OCI-LY7 (cell line): ENCODE measurements at regions not wholly inside any gene's neighbourhood (a gene's known extent, or its start where the extent isn't known, plus 50 kb on each side); places are given as distances from the start of the nearest gene placed in this dataset.

Experiments used
- BruUV-seq: library from RNA; stranded (reverse); fragments of 400-500 nt; replicated peaks from 2 replicates; lab custom pipeline; 2021; lab: Mats Ljungman, UMichigan
- CTCF ChIA-PET: fragments of 300-600 bp; sonication (Branson Sonifier 250); formaldehyde crosslinking; loops from one replicate; lab custom pipeline; 2022; ENCODE audit warnings: antibody characterized with exemption; ENCODE audit not compliant: unreplicated experiment; lab: Charles Lee
- POLR2A ChIA-PET: fragments of 300-600 bp; sonication (Branson Sonifier 250); formaldehyde crosslinking; loops from one replicate; lab custom pipeline; 2022; ENCODE audit warnings: antibody characterized with exemption; lab: Charles Lee
- DNase-seq: peaks from one replicate; pipeline ENCODE4 v3.0.0-alpha.2; 2015; ENCODE audit warnings: low spot score
- H2AFZ ChIP-seq: fragments of 200-600 bp; sonication (generic), shearing (Covaris generic); 2 replicates; pipeline ENCODE4 v1.6.1; 2014; ENCODE audit warnings: mild to moderate bottlenecking, antibody characterized with exemption, low read length, moderate library complexity
- H3K27ac ChIP-seq: fragments of 200-600 bp; sonication (generic); 2 replicates; pipeline ENCODE4 v1.5.1; 2014; ENCODE audit warnings: mixed run types, low read depth, mild to moderate bottlenecking, moderate library complexity, low read length, inconsistent platforms; ENCODE audit not compliant: poor library complexity, severe bottlenecking
- H3K36me3 ChIP-seq: fragments of 200-600 bp; sonication (generic); 2 replicates; pipeline ENCODE4 v1.6.1; 2014; ENCODE audit warnings: mild to moderate bottlenecking, antibody characterized with exemption, low read length, moderate library complexity, mixed read lengths; ENCODE audit not compliant: insufficient read depth
- H3K4me1 ChIP-seq: fragments of 200-600 bp; sonication (generic); 2 replicates; pipeline ENCODE4 v1.5.1; 2014; ENCODE audit warnings: mild to moderate bottlenecking, low read length; ENCODE audit not compliant: insufficient read depth, poor library complexity, severe bottlenecking
- H3K4me2 ChIP-seq: fragments of 200-600 bp; sonication (generic); 2 replicates; pipeline ENCODE4 v1.6.1; 2014; ENCODE audit warnings: mild to moderate bottlenecking, low read length
- H3K4me3 ChIP-seq: fragments of 200-600 bp; sonication (generic); 2 replicates; pipeline ENCODE4 v1.5.1; 2014; ENCODE audit warnings: mild to moderate bottlenecking, low read depth, low read length; ENCODE audit not compliant: poor library complexity, severe bottlenecking
- H3K79me2 ChIP-seq: fragments of 200-600 bp; sonication (generic); 2 replicates; pipeline ENCODE4 v1.6.1; 2016; ENCODE audit warnings: low read depth, mild to moderate bottlenecking, low read length, moderate library complexity, mixed read lengths; ENCODE audit not compliant: insufficient read depth
- H3K9me2 ChIP-seq: fragments of 200-600 bp; sonication (generic); 2 replicates; pipeline ENCODE4 v1.6.1; 2016; ENCODE audit warnings: mild to moderate bottlenecking, low read length, mixed read lengths; ENCODE audit not compliant: insufficient read depth
- H3K9me3 ChIP-seq: fragments of 200-600 bp; sonication (generic); 2 replicates; pipeline ENCODE4 v1.6.1; 2014; ENCODE audit warnings: mild to moderate bottlenecking, mixed run types, low read length, mixed read lengths
- H4K20me1 ChIP-seq: fragments of 200-600 bp; sonication (generic); 2 replicates; pipeline ENCODE4 v1.6.1; 2014; ENCODE audit warnings: mild to moderate bottlenecking, antibody characterized with exemption, low read length, moderate library complexity, mixed read lengths; ENCODE audit not compliant: insufficient read depth
- CTCF ChIP-seq: fragments of 200-600 bp; sonication (generic); conservative IDR thresholded peaks from 2 replicates; pipeline ENCODE4 v1.5.1; 2014; ENCODE audit warnings: mild to moderate bottlenecking, antibody characterized with exemption, low read length, moderate library complexity, mixed read lengths
- EZH2phosphoT487 ChIP-seq: fragments of 200-600 bp; sonication (generic); IDR thresholded peaks from 2 replicates; pipeline ENCODE4 v1.6.1; 2018; ENCODE audit warnings: low read depth, borderline replicate concordance, mild to moderate bottlenecking, mixed run types, antibody characterized with exemption, low read length, moderate library complexity, mixed read lengths
- intact Hi-C: fragments of 100-400 bp; cut with micrococcal nuclease; formaldehyde crosslinking; loops from one replicate; pipeline ENCODE4 v1.10.0; 2022; ENCODE audit not compliant: unreplicated experiment

GRCh38 chr6:134519465-134519864 is 201.6 kb upstream of the SGK1 start:
- no peaks in the 10 kb centered on the region for H3K36me3 ChIP-seq
- H3K4me1 ChIP-seq: peaks cover 4% of the 10 kb centered on the region
- H4K20me1 ChIP-seq: no peaks in the 10 kb centered on the region
- no TSS peak for BruUV-seq
- H3K4me2 ChIP-seq: no peak overlapping the region
- CTCF ChIA-PET: no interaction called here
- intact Hi-C loops: no loop called here
- no peak overlapping the region for H3K27ac ChIP-seq
- H2AFZ ChIP-seq: peak overlapping the region; percentile 51
- POLR2A ChIA-PET: no interaction called here
- H3K9me2 ChIP-seq: no peaks in the 10 kb centered on the region
- DNase-seq: peak; percentile 11
- no peaks in the 10 kb centered on the region for H3K79me2 ChIP-seq
- no peak for TF ChIP-seq CTCF
- TF ChIP-seq EZH2phosphoT487: no peak
- H3K4me3 ChIP-seq: no peak overlapping the region
- H3K9me3 ChIP-seq: no peaks in the 10 kb centered on the region

GRCh38 chr6:134517868-134518267 is 200.0 kb upstream of the SGK1 start:
- POLR2A ChIA-PET: no interaction called here
- intact Hi-C loops: no loop called here

More at GRCh38 chr6:134517868-134518267, 200.0 kb upstream of the SGK1 start:
- TF ChIP-seq EZH2phosphoT487 (no peak), CTCF (no peak)
- Histone ChIP-seq H3K4me3 (no peak overlapping the region), H3K79me2 (no peaks in the 10 kb centered on the region), H3K36me3 (no peaks in the 10 kb centered on the region), H3K9me2 (no peaks in the 10 kb centered on the region), H2AFZ (no peak overlapping the region), H3K4me2 (no peak overlapping the region), H3K4me1 (peaks cover 8% of the 10 kb centered on the region), H3K27ac (no peak overlapping the region), H4K20me1 (no peaks in the 10 kb centered on the region), H3K9me3 (no peaks in the 10 kb centered on the region)
- CTCF ChIA-PET: no interaction called here
- no TSS peak for BruUV-seq
- DNase-seq: no peak
